GM18909 (cell line): ENCODE measurements at regions not wholly inside any gene's neighbourhood (a gene's known extent, or its start where the extent isn't known, plus 50 kb on each side); places are given as distances from the start of the nearest gene placed in this dataset.
"Not testable (repeated sequence)": the region's sequence is repeated elsewhere in the genome, so short reads cannot be mapped to it uniquely, and the experiment has no call there.

Experiments used
- ATAC-seq: cut with Tn5 transposase; IDR thresholded peaks from one replicate; pipeline ENCODE4 v1.9.1; 2021; ENCODE audit warnings: mild to moderate bottlenecking; ENCODE audit not compliant: unreplicated experiment, poor library complexity

GRCh38 chr5:125215593-125215992 is 469.2 kb upstream of the ZNF608 start:
- ATAC-seq: no peak

GRCh38 chr5:125219710-125220109 is 473.3 kb upstream of the ZNF608 start:
- ATAC-seq: peak; percentile 50

- ATAC-seq: no peak
These were observed 473.8 kb upstream of the ZNF608 start for GRCh38 chr5:125220284-125220683.

GRCh38 chr5:125222597-125223240 is 476.3 kb upstream of the ZNF608 start:
- no peak for ATAC-seq

GRCh38 chr5:125225424-125225823 is 479.0 kb upstream of the ZNF608 start:
- no peak for ATAC-seq

GRCh38 chr5:125226825-125227224 is 480.4 kb upstream of the ZNF608 start:
- no peak for ATAC-seq

- no peak for ATAC-seq
These were observed 481.1 kb upstream of the ZNF608 start for GRCh38 chr5:125227333-125228095.

GRCh38 chr5:125228363-125229070 is 482.1 kb upstream of the ZNF608 start:
- no peak for ATAC-seq

- no peak for ATAC-seq
These were observed 483.1 kb upstream of the ZNF608 start for GRCh38 chr5:125229556-125229955.

GRCh38 chr5:125232779-125233230 is 486.4 kb upstream of the ZNF608 start:
- ATAC-seq: no peak

- ATAC-seq: no peak
These were observed 487.5 kb upstream of the ZNF608 start for GRCh38 chr5:125233944-125234343.

GRCh38 chr5:125236007-125236406 is 489.6 kb upstream of the ZNF608 start:
- ATAC-seq: no peak

GRCh38 chr5:125236981-125237380 is 490.5 kb upstream of the ZNF608 start:
- no peak for ATAC-seq

GRCh38 chr5:125244531-125244930 is 498.1 kb upstream of the ZNF608 start:
- no peak for ATAC-seq

GRCh38 chr5:125245216-125245615 is 498.8 kb upstream of the ZNF608 start:
- ATAC-seq: no peak

GRCh38 chr5:125249400-125249799 is 503.0 kb upstream of the ZNF608 start:
- no peak for ATAC-seq

- no peak for ATAC-seq
These were observed 505.3 kb upstream of the ZNF608 start for GRCh38 chr5:125251703-125252102.

- ATAC-seq: not testable (repeated sequence)
These were observed 507.2 kb upstream of the ZNF608 start for GRCh38 chr5:125253634-125254033.

GRCh38 chr5:125254267-125254666 is 507.8 kb upstream of the ZNF608 start:
- no peak for ATAC-seq

- ATAC-seq: no peak
These were observed 509.9 kb upstream of the ZNF608 start for GRCh38 chr5:125256296-125256695.
